ENCODE measurements at regions not wholly inside any gene's neighbourhood (a gene's known extent, or its start where the extent isn't known, plus 50 kb on each side); places are given as distances from the start of the nearest gene placed in this dataset.

- TF ChIP-seq CTCF (IDR thresholded peaks at IDR 0.05) (no peak), POLR2A (IDR thresholded peaks at IDR 0.05) (no peak)
Measured at GRCh38 chr22:48828688-48829087, 999.0 kb downstream of the BRD1 start.

Measured in heart left ventricle (tissue), 13 donors.